ENCODE measurements at regions not wholly inside any gene's neighbourhood (a gene's known extent, or its start where the extent isn't known, plus 50 kb on each side); places are given as distances from the start of the nearest gene placed in this dataset.

DNA sequence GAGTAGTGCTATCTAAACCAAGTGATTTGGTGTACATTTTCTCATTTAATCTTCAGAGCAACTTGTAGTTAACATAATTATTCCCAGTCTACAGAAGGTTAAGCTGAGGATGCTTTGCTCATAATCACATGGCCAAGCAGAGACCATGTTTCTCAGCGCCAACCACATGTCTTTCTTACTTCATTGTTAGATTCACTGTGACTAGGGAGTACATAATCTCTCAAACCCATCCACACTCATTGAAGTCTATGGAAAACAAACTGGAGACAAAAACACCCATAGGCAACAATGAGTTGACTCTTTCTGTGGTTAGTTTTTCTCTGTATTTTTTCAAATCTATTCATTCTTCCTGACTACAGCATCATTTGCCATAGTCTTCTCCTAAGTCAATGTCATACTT lies 281.7 kb upstream of the PTGER4 start:
- Histone ChIP-seq H3K4me1 (peaks cover 0 to 11% (median 7%) of the 10 kb centered on the region in 4 donors), H3K4me3 (no peak overlapping the region), H3K36me3 (no peaks in the 10 kb centered on the region), H3K27ac (no peak overlapping the region), H3K9me3 (no peaks in the 10 kb centered on the region), H3K27me3 (no peaks in the 10 kb centered on the region)
- no peak for TF ChIP-seq POLR2AphosphoS5 (IDR thresholded peaks at IDR 0.05)
- TF ChIP-seq, protein P1, sequence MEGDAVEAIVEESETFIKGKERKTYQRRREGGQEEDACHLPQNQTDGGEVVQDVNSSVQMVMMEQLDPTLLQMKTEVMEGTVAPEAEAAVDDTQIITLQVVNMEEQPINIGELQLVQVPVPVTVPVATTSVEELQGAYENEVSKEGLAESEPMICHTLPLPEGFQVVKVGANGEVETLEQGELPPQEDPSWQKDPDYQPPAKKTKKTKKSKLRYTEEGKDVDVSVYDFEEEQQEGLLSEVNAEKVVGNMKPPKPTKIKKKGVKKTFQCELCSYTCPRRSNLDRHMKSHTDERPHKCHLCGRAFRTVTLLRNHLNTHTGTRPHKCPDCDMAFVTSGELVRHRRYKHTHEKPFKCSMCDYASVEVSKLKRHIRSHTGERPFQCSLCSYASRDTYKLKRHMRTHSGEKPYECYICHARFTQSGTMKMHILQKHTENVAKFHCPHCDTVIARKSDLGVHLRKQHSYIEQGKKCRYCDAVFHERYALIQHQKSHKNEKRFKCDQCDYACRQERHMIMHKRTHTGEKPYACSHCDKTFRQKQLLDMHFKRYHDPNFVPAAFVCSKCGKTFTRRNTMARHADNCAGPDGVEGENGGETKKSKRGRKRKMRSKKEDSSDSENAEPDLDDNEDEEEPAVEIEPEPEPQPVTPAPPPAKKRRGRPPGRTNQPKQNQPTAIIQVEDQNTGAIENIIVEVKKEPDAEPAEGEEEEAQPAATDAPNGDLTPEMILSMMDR (IDR thresholded peaks at IDR 0.05), result no peak
- intact Hi-C loops (cut with DNase I), result no loop called here
- DNase-seq, result no peak
- WGBS, 2 donors, result 95% methylated on average over 1 of the region's 1 CpG

DNA sequence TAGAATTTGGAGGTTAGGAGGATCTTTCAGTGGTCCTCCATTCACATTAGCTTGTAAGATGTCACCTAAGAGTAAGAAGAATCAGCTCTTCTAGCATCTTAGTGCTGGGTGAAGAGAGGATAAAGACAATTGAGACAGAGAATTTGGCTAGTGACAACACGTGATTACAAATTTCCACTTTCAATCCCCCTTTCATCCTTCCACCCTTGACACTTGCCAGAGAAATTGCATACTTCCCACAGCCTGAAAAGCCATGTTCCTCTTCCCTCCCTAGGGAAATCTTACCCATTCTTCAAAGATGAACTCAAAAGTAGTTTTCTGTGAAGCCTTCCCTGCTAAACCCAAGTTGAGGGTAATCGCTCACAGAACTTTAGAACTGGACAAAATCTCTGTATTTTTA lies 282.6 kb upstream of the PTGER4 start:
- Histone ChIP-seq H3K4me1 (peaks cover 0 to 11% (median 7%) of the 10 kb centered on the region in 4 donors), H3K27ac (no peak overlapping the region), H3K36me3 (no peaks in the 10 kb centered on the region), H3K4me3 (no peak overlapping the region), H3K27me3 (no peaks in the 10 kb centered on the region), H3K9me3 (no peaks in the 10 kb centered on the region)
- 92 to 97% methylated on average over 2 of the region's 2 CpGs for WGBS, 2 donors
- TF ChIP-seq POLR2AphosphoS5 (IDR thresholded peaks at IDR 0.05), result no peak
- TF ChIP-seq, protein P1 (IDR thresholded peaks at IDR 0.05), result no peak
- TF ChIP-seq EP300 (IDR thresholded peaks at IDR 0.05), result no peak
- no peak for TF ChIP-seq POLR2A (IDR thresholded peaks at IDR 0.05)
- DNase-seq, result no peak
- intact Hi-C loops (cut with DNase I), result no loop called here

DNA sequence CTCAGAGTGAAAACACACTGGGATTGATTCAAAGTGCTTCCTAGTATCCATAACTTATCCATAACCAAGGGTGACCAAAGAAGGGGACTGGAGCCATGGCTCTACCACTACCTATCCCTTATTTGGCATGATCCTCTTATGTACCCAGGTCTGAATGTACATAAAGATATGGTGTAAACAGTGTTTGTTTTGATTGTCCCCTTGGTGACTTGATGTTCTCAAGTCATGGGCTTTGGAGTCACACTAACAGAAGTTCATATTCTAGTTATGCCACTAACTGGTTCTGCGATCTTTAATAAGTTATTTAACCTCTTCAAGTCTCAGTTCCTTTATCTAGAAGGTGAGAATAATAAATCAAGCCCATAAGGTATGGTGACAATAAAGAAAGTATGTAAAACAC lies 283.4 kb upstream of the PTGER4 start:
- intact Hi-C loops (cut with DNase I), result no loop called here
- WGBS, 2 donors, result 73 to 86% methylated on average over 1 of the region's 1 CpG
- DNase-seq, result no peak
- no peak overlapping the region for H3K27ac ChIP-seq
- TF ChIP-seq POLR2A (IDR thresholded peaks at IDR 0.05) (no peak), EP300 (IDR thresholded peaks at IDR 0.05) (no peak), POLR2AphosphoS5 (IDR thresholded peaks at IDR 0.05) (no peak)
- TF ChIP-seq, protein P1 (IDR thresholded peaks at IDR 0.05), result no peak
- no peaks in the 10 kb centered on the region for H3K9me3 ChIP-seq
- H3K36me3 ChIP-seq, result no peaks in the 10 kb centered on the region
- peaks cover 0 to 14% (median 8%) of the 10 kb centered on the region in 4 donors for H3K4me1 ChIP-seq
- H3K4me3 ChIP-seq, result no peak overlapping the region
- H3K27me3 ChIP-seq, result no peaks in the 10 kb centered on the region

DNA sequence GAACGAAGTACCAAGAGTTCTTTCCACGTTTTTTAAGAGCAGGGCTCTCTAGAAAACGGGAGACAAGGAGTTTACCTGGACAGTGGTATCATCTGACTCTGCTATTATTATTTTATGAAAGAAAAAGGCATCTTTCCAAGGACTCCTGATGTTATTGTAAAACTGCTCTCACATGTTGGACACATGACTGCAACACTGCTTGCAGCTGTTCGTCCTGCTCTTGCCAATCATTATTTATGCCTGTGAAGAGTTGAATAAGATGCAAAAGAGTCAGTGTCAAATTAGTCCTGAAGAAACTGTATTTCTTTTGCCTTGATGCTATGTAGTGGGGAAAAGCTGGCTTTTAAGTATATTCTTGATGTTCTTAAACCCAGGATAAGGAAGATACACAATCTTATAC lies 284.5 kb upstream of the PTGER4 start:
- 83 to 85% methylated on average over 4 of the region's 4 CpGs for WGBS, 2 donors
- no peak for TF ChIP-seq POLR2AphosphoS5 (IDR thresholded peaks at IDR 0.05)
- TF ChIP-seq, protein P1 (IDR thresholded peaks at IDR 0.05), result no peak
- peak in 1 of 4 donors; percentile 11 for TF ChIP-seq EP300 (IDR thresholded peaks at IDR 0.05)
- no peak for TF ChIP-seq POLR2A (IDR thresholded peaks at IDR 0.05)

DNA sequence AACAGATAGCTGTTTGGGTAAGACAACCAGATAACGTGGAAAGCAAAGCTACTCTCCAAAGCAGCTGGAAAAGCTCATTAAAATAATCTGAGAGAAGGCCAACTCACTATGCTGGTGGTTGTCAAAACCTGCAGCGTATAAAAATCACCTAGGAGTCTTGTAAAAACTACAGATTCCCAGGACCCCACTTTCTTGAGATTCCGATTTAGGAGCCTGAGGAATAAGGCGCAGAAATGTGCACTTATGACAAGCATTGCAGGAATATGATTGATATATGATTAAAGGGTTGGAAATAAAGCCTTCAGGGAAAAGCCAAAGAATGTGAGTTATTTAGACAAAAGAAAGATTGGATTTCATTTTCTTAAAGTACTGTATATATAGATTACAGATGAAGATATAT lies 285.0 kb upstream of the PTGER4 start:
- TF ChIP-seq, protein P1 (IDR thresholded peaks at IDR 0.05), result no peak
- TF ChIP-seq POLR2AphosphoS5 (IDR thresholded peaks at IDR 0.05) (no peak), POLR2A (IDR thresholded peaks at IDR 0.05) (no peak), EP300 (IDR thresholded peaks at IDR 0.05) (no peak)
- no peak overlapping the region for H3K4me3 ChIP-seq
- no peaks in the 10 kb centered on the region for H3K36me3 ChIP-seq
- no peaks in the 10 kb centered on the region for H3K9me3 ChIP-seq
- no peak overlapping the region for H3K27ac ChIP-seq
- 92 to 95% methylated on average over 4 of the region's 4 CpGs for WGBS, 2 donors
- intact Hi-C loops (cut with DNase I), result no loop called here
- peaks cover 0 to 18% (median 8%) of the 10 kb centered on the region in 4 donors for H3K4me1 ChIP-seq
- no peaks in the 10 kb centered on the region for H3K27me3 ChIP-seq
- DNase-seq, result no peak

More for the DNA sequence above, 284.5 kb upstream of the PTGER4 start:
- H3K27me3 ChIP-seq, result no peaks in the 10 kb centered on the region
- no peaks in the 10 kb centered on the region for H3K36me3 ChIP-seq
- no peak for DNase-seq
- H3K4me1 ChIP-seq, result peaks cover 0 to 18% (median 8%) of the 10 kb centered on the region in 4 donors
- H3K9me3 ChIP-seq, result no peaks in the 10 kb centered on the region
- no peak overlapping the region for H3K4me3 ChIP-seq
- H3K27ac ChIP-seq, result no peak overlapping the region
- intact Hi-C loops (cut with DNase I), result no loop called here
